ENCODE measurements at regions not wholly inside any gene's neighbourhood (a gene's known extent, or its start where the extent isn't known, plus 50 kb on each side); places are given as distances from the start of the nearest gene placed in this dataset.

GRCh38 chr18:60060578-60060977 is 160.8 kb downstream of the PMAIP1 start:
- no peak for TF ChIP-seq POLR2AphosphoS5 (IDR thresholded peaks at IDR 0.05)
- TF ChIP-seq POLR2A (IDR thresholded peaks at IDR 0.05), result no peak
- TF ChIP-seq, protein P1, sequence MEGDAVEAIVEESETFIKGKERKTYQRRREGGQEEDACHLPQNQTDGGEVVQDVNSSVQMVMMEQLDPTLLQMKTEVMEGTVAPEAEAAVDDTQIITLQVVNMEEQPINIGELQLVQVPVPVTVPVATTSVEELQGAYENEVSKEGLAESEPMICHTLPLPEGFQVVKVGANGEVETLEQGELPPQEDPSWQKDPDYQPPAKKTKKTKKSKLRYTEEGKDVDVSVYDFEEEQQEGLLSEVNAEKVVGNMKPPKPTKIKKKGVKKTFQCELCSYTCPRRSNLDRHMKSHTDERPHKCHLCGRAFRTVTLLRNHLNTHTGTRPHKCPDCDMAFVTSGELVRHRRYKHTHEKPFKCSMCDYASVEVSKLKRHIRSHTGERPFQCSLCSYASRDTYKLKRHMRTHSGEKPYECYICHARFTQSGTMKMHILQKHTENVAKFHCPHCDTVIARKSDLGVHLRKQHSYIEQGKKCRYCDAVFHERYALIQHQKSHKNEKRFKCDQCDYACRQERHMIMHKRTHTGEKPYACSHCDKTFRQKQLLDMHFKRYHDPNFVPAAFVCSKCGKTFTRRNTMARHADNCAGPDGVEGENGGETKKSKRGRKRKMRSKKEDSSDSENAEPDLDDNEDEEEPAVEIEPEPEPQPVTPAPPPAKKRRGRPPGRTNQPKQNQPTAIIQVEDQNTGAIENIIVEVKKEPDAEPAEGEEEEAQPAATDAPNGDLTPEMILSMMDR (IDR thresholded peaks at IDR 0.05), result no peak

Measured in breast epithelium (tissue), 3 donors.